Pons (tissue), 1 donor: ENCODE measurements at regions not wholly inside any gene's neighbourhood (a gene's known extent, or its start where the extent isn't known, plus 50 kb on each side); places are given as distances from the start of the nearest gene placed in this dataset.

Experiments
- DNase-seq: peaks from one replicate; pipeline ENCODE4 v3.0.0-alpha.2; 2016; ENCODE audit warnings: low spot score

DNA sequence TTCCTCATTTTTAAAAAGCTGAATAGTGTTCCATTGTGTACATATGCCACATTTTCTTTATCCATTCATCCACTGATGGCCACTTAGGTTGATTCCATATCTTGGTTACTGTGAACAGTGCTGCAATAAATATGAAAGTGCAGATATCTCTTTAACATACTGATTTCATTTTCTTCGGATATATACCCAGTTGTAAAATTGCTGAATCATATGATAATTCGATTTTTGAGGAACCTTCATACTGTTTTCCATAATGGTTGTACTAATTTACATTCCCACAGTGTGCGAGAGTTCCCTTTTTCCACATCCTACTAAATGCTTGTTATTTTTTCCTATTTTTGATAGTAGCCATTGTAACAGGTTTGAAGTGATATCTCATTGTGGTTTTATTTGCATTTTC, 263.2 kb downstream of the STK31 start:
- DNase-seq = no peak

DNA sequence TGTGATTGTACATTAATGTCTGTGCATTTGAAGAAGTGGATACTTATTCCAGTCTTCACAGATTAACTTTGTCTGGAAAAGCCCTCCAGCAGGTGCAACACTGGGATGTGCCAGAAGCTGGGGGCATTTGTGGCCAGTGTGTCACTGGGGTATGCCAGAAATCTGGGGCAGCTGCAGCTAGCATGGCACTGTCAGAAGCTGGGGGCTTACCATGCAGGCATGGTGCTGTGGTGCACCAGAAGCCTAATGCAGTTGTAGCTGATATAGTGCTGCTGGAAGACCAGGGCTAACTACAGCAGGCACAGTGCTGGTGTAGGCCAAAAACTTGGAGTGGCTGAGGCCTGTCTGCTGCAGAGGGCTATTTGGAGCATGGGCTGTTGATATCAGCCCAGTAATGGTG, 270.1 kb downstream of the STK31 start:
- no peak for DNase-seq

GRCh38 chr7:23981314-23981713, 271.3 kb downstream of the STK31 start:
- DNase-seq = no peak

- no peak for DNase-seq
Observed at GRCh38 chr7:23981758-23982157, 271.7 kb downstream of the STK31 start.

DNA sequence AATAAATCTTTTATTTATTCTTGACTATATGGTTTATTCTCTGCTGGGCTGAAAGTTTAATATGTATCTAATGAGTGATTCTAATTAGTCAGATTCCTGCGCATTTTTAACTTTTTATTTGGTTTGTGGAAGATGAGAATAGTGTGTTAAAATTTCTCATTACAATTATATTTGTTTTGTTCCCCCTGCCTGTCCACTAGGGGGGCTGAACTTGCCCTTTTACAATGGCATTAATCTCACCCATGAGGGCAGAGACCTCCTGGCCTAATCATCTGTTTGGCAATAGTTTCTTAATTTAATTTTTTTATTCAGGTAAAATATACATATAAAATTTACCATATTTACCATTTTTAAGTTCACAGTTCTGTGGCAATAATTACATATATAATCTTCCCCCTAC, 278.5 kb upstream of the NPY start:
- DNase-seq = no peak

DNA sequence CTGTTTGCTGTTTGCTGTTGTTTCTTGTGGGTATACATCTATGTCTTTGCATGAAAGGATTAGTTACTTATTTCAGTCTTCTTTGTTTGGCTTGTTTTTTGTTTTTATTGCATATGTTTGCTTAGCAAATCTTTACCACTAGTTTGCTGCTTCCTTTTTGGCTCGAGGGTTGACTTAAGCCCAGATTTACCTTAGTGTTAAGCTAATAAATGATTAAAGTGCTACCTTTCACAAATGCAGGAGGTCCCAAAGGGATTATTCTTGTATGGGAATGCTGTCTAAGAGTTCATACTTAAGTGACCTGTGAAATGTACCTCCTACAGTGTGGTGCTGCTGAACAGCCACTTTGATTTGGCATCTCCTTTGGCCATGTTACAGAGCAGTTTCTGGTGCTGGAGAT, 273.5 kb upstream of the NPY start:
- DNase-seq = no peak

- DNase-seq = no peak
Observed at GRCh38 chr7:24017519-24017918, 266.5 kb upstream of the NPY start.

DNA sequence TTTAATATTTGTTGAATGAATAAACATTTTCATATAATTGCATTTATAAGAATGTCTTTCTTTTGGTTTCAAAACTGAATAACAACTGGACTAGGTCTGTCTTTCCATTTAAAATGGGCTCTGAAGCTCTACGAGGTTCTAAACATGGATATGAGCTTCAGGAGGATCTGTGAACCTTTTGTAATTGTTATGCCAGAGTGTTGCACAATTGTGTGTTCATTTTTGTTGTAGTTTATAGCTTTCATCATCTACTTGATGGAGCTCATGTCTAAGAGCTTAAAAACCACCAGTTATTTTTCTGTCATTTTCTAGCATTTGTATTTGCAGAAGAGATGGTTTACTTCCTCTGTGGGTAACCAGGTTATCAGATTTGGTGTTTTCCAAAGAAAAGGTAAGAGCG, 265.7 kb upstream of the NPY start:
- no peak for DNase-seq

DNA sequence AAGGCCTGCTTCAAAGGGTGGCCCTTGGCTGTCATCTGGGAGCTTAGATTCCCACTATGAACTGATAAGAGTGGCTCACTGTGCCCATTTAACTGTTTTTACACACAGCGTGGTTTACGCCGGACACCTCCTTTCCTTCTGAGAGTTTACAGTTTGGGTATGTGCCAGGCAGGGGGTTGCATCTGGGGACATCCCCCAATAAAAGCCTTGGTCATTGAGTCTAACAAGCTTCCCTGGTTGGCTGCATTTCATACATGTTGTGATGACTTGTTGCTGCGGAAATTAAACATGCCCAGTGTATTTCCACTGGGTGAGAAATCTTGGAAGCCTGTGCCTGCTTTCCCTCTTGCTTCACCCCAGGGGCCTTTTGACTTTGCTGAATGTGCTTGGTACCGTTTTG, 264.1 kb upstream of the NPY start:
- no peak for DNase-seq

GRCh38 chr7:24024276-24025068, 259.5 kb upstream of the NPY start:
- no peak for DNase-seq

- DNase-seq = no peak
Observed at GRCh38 chr7:24025094-24025493, 258.9 kb upstream of the NPY start.

GRCh38 chr7:24025765-24026164, 258.2 kb upstream of the NPY start:
- no peak for DNase-seq

DNA sequence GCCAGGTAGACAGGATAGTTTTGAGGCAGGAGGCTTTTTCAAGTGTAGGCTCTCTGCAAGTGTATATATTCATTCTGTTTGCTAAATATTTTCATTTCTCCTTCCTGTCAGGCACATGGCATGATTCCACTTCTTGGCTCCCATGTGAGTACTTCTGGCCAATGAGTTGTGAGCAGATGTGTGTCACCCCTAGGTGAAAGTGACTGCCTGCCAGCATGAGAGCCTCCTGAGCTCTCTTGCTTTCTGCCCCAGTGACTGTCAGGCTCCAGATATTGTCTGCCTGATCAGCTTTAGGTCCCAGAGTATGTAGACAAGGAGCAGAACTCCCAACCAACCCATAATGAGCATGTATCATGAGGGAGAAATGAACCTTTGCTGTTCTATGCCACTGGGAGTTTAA, 257.6 kb upstream of the NPY start:
- no peak for DNase-seq

- no peak for DNase-seq
Observed at GRCh38 chr7:24029068-24029467, 254.9 kb upstream of the NPY start.

GRCh38 chr7:24034251-24034650, 249.7 kb upstream of the NPY start:
- DNase-seq = no peak

GRCh38 chr7:24035366-24036032, 248.5 kb upstream of the NPY start:
- no peak for DNase-seq

DNA sequence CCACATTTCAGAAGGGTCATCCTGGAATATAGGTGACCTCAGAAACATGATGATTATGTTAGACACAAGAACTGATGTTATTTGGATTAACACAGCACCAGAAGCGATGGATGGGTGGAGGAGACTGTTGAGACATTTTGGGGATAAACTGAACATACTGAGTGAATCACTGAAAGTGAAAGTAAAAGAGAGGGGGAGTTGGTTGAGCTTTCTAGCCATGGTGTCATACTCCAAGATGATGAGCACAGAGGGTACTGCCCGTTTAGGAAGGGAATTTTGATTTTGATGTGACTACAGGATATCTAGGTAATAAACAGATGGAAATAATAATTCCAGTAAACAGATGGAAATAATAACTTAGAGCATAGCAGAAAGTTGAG, 248.0 kb upstream of the NPY start:
- no peak for DNase-seq

- no peak for DNase-seq
Observed at GRCh38 chr7:24038993-24039392, 245.0 kb upstream of the NPY start.

- no peak for DNase-seq
Observed at GRCh38 chr7:24039991-24040624, 243.9 kb upstream of the NPY start.

GRCh38 chr7:24042028-24042427, 242.0 kb upstream of the NPY start:
- DNase-seq = no peak

DNA sequence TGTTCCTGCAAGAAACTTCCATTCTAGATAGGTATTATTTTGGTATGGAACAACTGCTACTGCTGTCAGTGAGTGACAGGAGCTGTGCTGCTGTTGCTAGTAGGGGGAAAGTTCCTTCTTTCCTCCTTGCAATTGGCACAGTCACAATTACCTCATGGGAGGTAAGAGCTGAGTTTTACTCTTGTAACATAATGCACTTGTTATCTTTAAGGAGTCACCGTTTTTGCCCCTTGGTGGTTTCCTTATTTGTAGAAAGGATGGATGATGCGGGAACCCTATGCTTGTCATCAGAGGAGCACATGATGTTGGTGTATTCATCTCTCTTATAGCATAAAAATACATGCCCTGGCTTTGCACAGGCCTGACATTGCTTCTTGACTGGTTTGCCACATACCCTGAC, 234.7 kb upstream of the NPY start:
- no peak for DNase-seq

- DNase-seq = no peak
Observed at GRCh38 chr7:24050991-24051560, 232.9 kb upstream of the NPY start.

DNA sequence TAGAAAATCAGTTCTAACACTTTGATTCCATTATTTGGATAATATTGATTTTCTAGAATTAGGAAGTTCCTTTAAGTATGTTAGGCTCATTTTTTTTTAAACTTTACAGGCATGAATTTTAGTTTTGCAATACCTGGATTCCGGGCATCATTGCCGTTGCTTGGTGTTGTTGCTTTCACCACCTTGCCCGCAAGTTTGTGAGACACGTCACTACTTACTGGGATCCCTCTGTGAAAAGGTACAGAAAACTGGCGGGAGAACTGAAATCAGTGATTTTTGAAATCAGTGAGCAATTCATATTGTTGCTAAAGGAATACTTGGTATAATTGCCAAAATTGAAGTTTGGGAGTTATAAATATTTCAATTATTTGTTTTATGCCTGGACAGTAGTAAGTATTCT, 232.3 kb upstream of the NPY start:
- DNase-seq = no peak
